Fibroblast of upper back skin (primary cell): ENCODE measurements at regions not wholly inside any gene's neighbourhood (a gene's known extent, or its start where the extent isn't known, plus 50 kb on each side); places are given as distances from the start of the nearest gene placed in this dataset.
"Not testable (repeated sequence)": the region's sequence is repeated elsewhere in the genome, so short reads cannot be mapped to it uniquely, and the experiment has no call there.

Source experiments
- DNase-seq: peaks from one replicate; pipeline ENCODE4 v3.0.0-alpha.2; 2013

- no peak for DNase-seq
Measured at GRCh38 chr6:168929871-168930450, 323.7 kb downstream of the THBS2 start.

- no peak for DNase-seq
Measured at GRCh38 chr6:168928012-168928411, 325.6 kb downstream of the THBS2 start.

GRCh38 chr6:168927026-168927425 lies 326.6 kb downstream of the THBS2 start:
- DNase-seq: no peak

GRCh38 chr6:168926306-168926705 lies 327.3 kb downstream of the THBS2 start:
- DNase-seq: no peak

- DNase-seq: no peak
Measured at GRCh38 chr6:168925671-168926070, 328.0 kb downstream of the THBS2 start.

- DNase-seq: no peak
Measured at GRCh38 chr6:168923171-168923570, 330.5 kb downstream of the THBS2 start.

- no peak for DNase-seq
Measured at GRCh38 chr6:168922436-168922835, 331.2 kb downstream of the THBS2 start.

- DNase-seq: no peak
Measured at GRCh38 chr6:168920289-168920688, 333.4 kb downstream of the THBS2 start.

GRCh38 chr6:168919470-168920179 lies 334.0 kb downstream of the THBS2 start:
- DNase-seq: no peak

GRCh38 chr6:168916576-168917211 lies 337.0 kb downstream of the THBS2 start:
- peak; percentile 56 for DNase-seq

GRCh38 chr6:168915855-168916254 lies 337.8 kb downstream of the THBS2 start:
- no peak for DNase-seq

- DNase-seq: no peak
Measured at GRCh38 chr6:168915242-168915641, 338.4 kb downstream of the THBS2 start.

- DNase-seq: no peak
Measured at GRCh38 chr6:168913866-168914469, 339.7 kb downstream of the THBS2 start.

GRCh38 chr6:168913231-168913865 lies 340.3 kb downstream of the THBS2 start:
- DNase-seq: not testable (repeated sequence)

GRCh38 chr6:168909288-168909687 lies 344.4 kb downstream of the THBS2 start:
- DNase-seq: no peak

GRCh38 chr6:168908887-168909286 lies 344.8 kb downstream of the THBS2 start:
- DNase-seq: peak; percentile 80

- DNase-seq: peak; percentile 65
Measured at GRCh38 chr6:168908166-168908565, 345.5 kb downstream of the THBS2 start.

GRCh38 chr6:168906391-168906790 lies 347.3 kb downstream of the THBS2 start:
- no peak for DNase-seq

- DNase-seq: no peak
Measured at GRCh38 chr6:168905451-168906090, 348.1 kb downstream of the THBS2 start.

GRCh38 chr6:168903613-168904345 lies 349.9 kb downstream of the THBS2 start:
- no peak for DNase-seq

- DNase-seq: no peak
Measured at GRCh38 chr6:168902075-168902474, 351.6 kb downstream of the THBS2 start.

GRCh38 chr6:168901076-168901475 lies 352.6 kb downstream of the THBS2 start:
- DNase-seq: no peak
